ENCODE measurements at regions not wholly inside any gene's neighbourhood (a gene's known extent, or its start where the extent isn't known, plus 50 kb on each side); places are given as distances from the start of the nearest gene placed in this dataset.
A peak's percentile ranks its signal among the peaks of the same experiment; 100 is the strongest.

GRCh38 chr5:73263001-73263710, 90.2 kb downstream of the TMEM174 start:
- ATAC-seq (no peak), DNase-seq (no peak)
- H3K27ac Mint-ChIP-seq: no peak overlapping the region
- H3K27me3 Mint-ChIP-seq: peaks cover 78% of the 10 kb centered on the region
- no peak overlapping the region for H3K4me3 Mint-ChIP-seq
- no peaks in the 10 kb centered on the region for H3K4me1 Mint-ChIP-seq
- no peaks in the 10 kb centered on the region for H3K9me3 Mint-ChIP-seq

DNA sequence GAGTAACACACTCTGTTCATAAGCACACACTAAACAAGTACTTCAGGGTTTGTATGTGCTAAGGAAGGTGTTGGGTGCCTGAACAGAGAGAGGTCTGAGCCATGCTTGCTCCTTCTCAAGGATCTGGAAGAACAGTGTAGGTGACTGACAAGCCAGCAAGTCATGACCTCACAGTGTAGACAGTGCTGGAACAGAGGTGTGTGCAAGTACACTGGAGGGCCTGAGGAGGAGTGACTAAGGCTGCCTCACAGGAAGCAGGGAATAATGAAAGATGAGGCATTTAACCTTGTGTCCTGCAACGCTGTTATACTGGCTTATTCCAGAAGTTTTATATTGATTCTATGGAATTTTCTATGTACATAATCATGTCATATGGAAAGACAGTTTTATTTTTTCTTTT, 83.9 kb downstream of the TMEM174 start:
- Mint-ChIP-seq H3K9me3 (no peaks in the 10 kb centered on the region), H3K27me3 (peaks cover 78% of the 10 kb centered on the region), H3K4me1 (no peaks in the 10 kb centered on the region), H3K27ac (no peak overlapping the region), H3K4me3 (no peak overlapping the region)
- ATAC-seq: no peak
- no peak for DNase-seq

DNA sequence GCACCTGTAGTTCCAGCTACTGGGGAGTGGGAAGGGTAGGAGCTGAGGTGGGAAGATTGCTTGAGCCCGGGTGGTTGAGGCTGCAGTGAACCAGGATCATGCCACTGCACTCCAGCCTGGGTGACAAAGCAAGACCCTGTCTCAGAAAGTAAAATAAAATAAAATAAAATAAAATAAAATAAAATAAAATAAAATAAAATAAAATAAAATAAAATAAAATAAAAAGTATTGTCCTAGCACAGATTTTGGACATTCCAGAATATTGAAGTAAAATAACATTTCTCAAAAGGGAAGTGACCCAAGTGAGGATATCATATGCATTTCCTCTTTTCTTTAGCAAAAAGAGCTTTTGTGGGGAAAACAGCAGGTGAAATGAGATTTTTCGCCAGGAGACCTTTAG, 83.5 kb downstream of the TMEM174 start:
- Mint-ChIP-seq H3K9me3 (no peaks in the 10 kb centered on the region), H3K27ac (no peak overlapping the region), H3K27me3 (peaks cover 78% of the 10 kb centered on the region), H3K4me3 (no peak overlapping the region), H3K4me1 (no peaks in the 10 kb centered on the region)
- DNase-seq (no peak), ATAC-seq (no peak)

DNA sequence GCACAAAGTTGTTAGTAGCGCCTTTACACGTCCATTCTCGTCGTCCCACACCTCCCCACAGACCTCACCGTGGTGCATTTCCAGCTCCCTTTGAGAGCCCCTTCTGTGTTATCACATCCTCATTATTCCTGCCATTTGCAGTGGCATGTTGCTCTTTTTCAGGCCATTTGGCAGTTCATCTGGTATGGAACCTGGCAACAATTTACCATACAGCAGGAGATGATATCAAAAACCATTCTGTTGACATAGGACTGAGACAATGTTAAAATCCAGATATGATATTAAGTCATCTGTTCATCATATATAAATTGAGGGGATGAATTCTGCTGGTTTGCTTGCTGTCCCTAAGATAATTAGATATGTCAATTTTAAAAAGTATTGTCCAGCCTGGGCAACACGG, 83.0 kb downstream of the TMEM174 start:
- ATAC-seq: no peak
- Mint-ChIP-seq H3K4me1 (no peaks in the 10 kb centered on the region), H3K9me3 (no peaks in the 10 kb centered on the region), H3K27ac (no peak overlapping the region), H3K27me3 (peaks cover 78% of the 10 kb centered on the region), H3K4me3 (no peak overlapping the region)
- no peak for DNase-seq

DNA sequence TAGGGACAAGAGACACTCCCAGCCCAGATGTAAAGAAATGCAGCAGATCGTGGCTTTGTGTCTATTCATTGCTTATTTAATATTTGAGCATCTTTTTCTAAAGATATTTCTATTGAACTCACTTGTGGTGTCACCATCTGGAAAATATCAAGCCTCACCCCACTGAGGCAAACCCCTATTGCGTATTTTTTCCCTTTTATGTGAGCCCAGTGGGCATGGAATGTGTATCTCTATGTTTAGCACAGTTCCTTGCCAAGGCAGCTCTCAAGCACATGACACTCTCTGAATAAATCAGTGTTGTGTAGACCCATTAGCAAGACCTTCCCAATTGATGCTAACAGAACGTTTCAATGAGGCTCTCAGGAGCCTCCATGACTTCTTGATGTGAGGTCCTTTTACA, 81.6 kb downstream of the TMEM174 start:
- ATAC-seq: no peak
- no peak overlapping the region for H3K4me3 Mint-ChIP-seq

GRCh38 chr5:73253047-73253660, 80.2 kb downstream of the TMEM174 start:
- Mint-ChIP-seq H3K27me3 (peaks cover 80% of the 10 kb centered on the region), H3K27ac (no peak overlapping the region), H3K4me1 (no peaks in the 10 kb centered on the region), H3K4me3 (no peak overlapping the region), H3K9me3 (no peaks in the 10 kb centered on the region)
- DNase-seq: no peak
- ATAC-seq: no peak

More for the DNA sequence above, 81.6 kb downstream of the TMEM174 start:
- Mint-ChIP-seq H3K27me3 (peaks cover 80% of the 10 kb centered on the region), H3K9me3 (no peaks in the 10 kb centered on the region), H3K27ac (no peak overlapping the region), H3K4me1 (no peaks in the 10 kb centered on the region)
- DNase-seq: no peak

DNA sequence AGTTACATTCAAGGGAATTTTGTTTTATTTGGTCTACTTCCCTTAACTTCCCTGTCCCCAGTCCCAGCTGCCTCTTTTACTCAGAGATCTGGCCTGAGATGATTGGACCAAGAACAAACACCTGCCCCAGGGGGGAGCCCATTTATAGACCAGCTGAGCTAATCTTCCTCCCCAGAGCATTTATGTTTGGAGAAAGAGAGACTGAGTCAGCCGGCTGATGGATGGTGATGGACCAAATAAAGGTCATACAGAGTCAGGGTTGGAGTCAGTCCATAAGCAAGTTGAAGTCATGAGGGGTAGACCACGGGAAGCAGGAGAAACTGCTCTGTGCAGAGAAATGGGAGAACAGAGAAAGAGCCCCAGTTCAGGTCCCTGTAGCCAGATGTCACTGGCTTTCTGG, 77.7 kb downstream of the TMEM174 start:
- Mint-ChIP-seq H3K27ac (no peak overlapping the region), H3K9me3 (no peaks in the 10 kb centered on the region), H3K27me3 (peaks cover 94% of the 10 kb centered on the region), H3K4me3 (no peak overlapping the region), H3K4me1 (peaks cover 7% of the 10 kb centered on the region)
- DNase-seq (no peak), ATAC-seq (no peak)

- Mint-ChIP-seq H3K9me3 (no peaks in the 10 kb centered on the region), H3K27me3 (peaks cover 29% of the 10 kb centered on the region), H3K4me3 (no peak overlapping the region), H3K4me1 (peaks cover 7% of the 10 kb centered on the region), H3K27ac (no peak overlapping the region)
- ATAC-seq (no peak), DNase-seq (no peak)
These were observed 69.7 kb downstream of the TMEM174 start for GRCh38 chr5:73242735-73243134.

- no peak overlapping the region for H3K4me3 Mint-ChIP-seq
- no peaks in the 10 kb centered on the region for H3K9me3 Mint-ChIP-seq
- H3K4me1 Mint-ChIP-seq: peaks cover 7% of the 10 kb centered on the region
- H3K27ac Mint-ChIP-seq: no peak overlapping the region
- peaks cover 39% of the 10 kb centered on the region for H3K27me3 Mint-ChIP-seq
- DNase-seq: no peak
- no peak for ATAC-seq
These were observed 65.9 kb downstream of the TMEM174 start for GRCh38 chr5:73238873-73239272.

GRCh38 chr5:73236541-73237128, 63.6 kb downstream of the TMEM174 start:
- peaks cover 29% of the 10 kb centered on the region for H3K4me1 Mint-ChIP-seq
- ATAC-seq: no peak
- H3K9me3 Mint-ChIP-seq: no peaks in the 10 kb centered on the region
- DNase-seq: no peak
- no peak overlapping the region for H3K27ac Mint-ChIP-seq
- no peak overlapping the region for H3K4me3 Mint-ChIP-seq
- peaks cover 61% of the 10 kb centered on the region for H3K27me3 Mint-ChIP-seq

- Mint-ChIP-seq H3K27ac (no peak overlapping the region), H3K27me3 (peaks cover 84% of the 10 kb centered on the region), H3K4me3 (peak overlapping the region in 1 of 2 donors; percentile 79), H3K9me3 (no peaks in the 10 kb centered on the region), H3K4me1 (peaks cover 45% of the 10 kb centered on the region)
- DNase-seq (no peak), ATAC-seq (no peak)
These were observed 61.2 kb downstream of the TMEM174 start for GRCh38 chr5:73234204-73234555.

- H3K4me1 Mint-ChIP-seq: peaks cover 45% of the 10 kb centered on the region
- DNase-seq (peak; percentile 20 to 23), ATAC-seq (peak; percentile 70)
- H3K9me3 Mint-ChIP-seq: no peaks in the 10 kb centered on the region
- no peak overlapping the region for H3K27ac Mint-ChIP-seq
- peaks cover 85% of the 10 kb centered on the region for H3K27me3 Mint-ChIP-seq
- peak overlapping the region; percentile 79 to 85 for H3K4me3 Mint-ChIP-seq
These were observed 60.6 kb downstream of the TMEM174 start for GRCh38 chr5:73233461-73234203.

GRCh38 chr5:73233053-73233460, 60.1 kb downstream of the TMEM174 start:
- H3K4me3 Mint-ChIP-seq: peak overlapping the region; percentile 51 to 85
- DNase-seq (peak in 1 of 2 donors; percentile 11), ATAC-seq (peak; percentile 34)
- H3K4me1 Mint-ChIP-seq: peaks cover 45% of the 10 kb centered on the region
- H3K9me3 Mint-ChIP-seq: no peaks in the 10 kb centered on the region
- H3K27ac Mint-ChIP-seq: no peak overlapping the region
- H3K27me3 Mint-ChIP-seq: peaks cover 91% of the 10 kb centered on the region

- Mint-ChIP-seq H3K4me3 (peak overlapping the region; percentile 51 to 85), H3K4me1 (peaks cover 45% of the 10 kb centered on the region), H3K9me3 (no peaks in the 10 kb centered on the region), H3K27me3 (peaks cover 90% of the 10 kb centered on the region), H3K27ac (no peak overlapping the region)
- ATAC-seq (peak; percentile 27), DNase-seq (peak; percentile 5 to 13)
These were observed 59.5 kb downstream of the TMEM174 start for GRCh38 chr5:73232266-73233041.

DNA sequence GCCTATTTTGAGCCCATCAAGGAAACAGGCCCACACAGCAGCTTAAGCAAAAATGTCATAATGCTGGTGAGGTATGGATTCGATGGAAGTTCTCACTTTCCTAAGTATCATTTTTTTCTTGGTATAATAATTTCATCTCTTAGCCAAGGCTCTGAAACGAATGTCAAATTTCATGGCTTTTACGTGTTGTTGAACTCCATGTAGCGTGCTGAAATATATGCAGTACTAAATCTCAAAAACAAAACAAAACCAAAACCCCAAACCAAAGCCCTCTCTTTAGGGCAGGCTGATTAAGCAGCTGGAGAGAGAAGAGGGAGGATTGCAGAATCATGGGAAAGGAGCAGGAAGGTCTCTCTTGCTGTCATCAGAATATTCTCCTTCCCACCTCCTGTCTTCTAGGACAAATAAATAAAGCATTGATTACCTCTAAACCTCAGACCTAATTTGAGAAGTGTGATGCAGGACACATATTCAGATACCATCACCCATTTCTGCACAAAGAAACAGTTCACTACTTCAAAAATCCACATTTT, 58.3 kb downstream of the TMEM174 start:
- no peak for DNase-seq
- ATAC-seq: no peak
- Mint-ChIP-seq H3K4me1 (peaks cover 45% of the 10 kb centered on the region), H3K27ac (no peak overlapping the region), H3K9me3 (no peaks in the 10 kb centered on the region), H3K27me3 (peaks cover 90% of the 10 kb centered on the region), H3K4me3 (peak overlapping the region in 1 of 2 donors; percentile 22)
